HG03045 (cell line): ENCODE measurements at regions not wholly inside any gene's neighbourhood (a gene's known extent, or its start where the extent isn't known, plus 50 kb on each side); places are given as distances from the start of the nearest gene placed in this dataset.
"Not testable (repeated sequence)": the region's sequence is repeated elsewhere in the genome, so short reads cannot be mapped to it uniquely, and the experiment has no call there.

Experiments
- ATAC-seq: cut with Tn5 transposase; IDR thresholded peaks from one replicate; pipeline ENCODE4 v1.9.1; 2021; ENCODE audit warnings: mild to moderate bottlenecking, moderate library complexity; ENCODE audit not compliant: unreplicated experiment

DNA sequence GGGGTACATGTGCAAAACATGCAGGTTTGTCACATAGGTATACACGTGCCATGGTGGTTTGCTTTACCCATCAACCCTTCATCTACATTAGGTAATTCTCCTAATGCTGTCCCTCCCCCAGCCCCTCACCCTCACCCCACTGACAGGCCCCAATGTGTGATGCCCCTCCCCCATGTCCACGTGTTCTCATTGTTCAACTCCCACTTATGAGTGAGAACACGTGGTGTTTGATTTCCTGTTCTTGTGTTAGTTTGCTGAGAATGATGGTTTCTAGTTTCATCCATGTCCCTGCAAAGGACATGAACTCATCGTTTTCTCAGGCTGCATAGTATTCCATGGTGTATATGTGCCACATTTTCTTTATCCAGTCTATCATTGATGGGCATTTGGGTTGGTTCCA is 232.9 kb upstream of the RASGRP1 start:
- ATAC-seq, result not testable (repeated sequence)

DNA sequence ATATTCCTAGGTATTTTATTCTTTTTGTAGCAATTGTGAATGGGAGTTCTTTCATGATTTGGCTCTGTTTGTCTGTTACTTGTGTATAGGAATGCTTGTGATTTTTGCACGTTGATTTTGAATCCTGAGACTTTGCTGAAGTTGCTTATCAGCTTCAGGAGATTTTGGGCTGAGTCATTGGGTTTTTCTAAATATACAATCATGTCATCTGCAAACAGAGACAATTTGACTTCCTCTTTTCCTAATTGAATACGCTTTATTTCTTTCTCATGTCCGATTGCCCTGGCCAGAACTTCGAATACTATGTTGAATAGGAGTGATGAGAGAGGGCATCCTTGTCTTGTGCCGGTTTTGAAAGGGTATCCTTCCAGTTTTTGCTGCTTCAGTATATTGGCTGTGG is 234.6 kb upstream of the RASGRP1 start:
- not testable (repeated sequence) for ATAC-seq

DNA sequence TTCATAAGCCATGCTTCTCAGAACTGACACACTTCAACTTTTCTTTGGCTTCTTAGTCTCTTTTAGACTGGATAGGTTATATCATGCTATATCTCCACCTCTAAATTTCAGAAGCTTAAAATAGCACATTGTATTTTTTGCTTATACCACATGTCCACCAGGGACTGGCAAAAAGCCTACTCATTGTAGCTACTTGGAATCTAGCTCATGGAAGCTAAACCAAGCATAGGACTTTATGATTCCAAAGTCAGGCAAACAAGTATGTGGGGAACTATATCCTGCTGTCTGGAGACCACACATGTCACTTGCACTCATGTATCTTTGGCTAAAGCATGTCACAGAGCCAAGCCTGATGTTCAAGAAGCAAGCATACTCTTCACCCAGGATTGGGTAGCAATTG is 245.0 kb upstream of the RASGRP1 start:
- ATAC-seq, result no peak

DNA sequence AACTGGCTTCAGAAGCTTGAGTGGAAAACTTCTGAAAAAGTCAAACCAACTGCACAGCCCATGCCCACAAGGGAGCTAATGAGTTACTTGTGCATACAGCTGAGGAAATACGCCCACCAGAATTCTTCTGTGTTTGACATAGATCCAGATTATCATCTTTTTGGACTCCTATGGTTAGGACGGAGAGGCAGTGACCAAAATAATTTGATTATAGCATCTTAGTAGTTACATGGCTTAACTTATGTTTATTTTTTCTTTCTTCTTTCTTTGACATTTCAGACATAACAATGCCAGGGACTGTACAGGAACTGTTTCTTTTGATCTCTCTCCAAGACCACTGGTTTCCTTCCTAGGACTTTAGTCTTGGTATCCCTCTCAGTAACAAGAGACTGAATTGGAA is 246.1 kb upstream of the RASGRP1 start:
- no peak for ATAC-seq

DNA sequence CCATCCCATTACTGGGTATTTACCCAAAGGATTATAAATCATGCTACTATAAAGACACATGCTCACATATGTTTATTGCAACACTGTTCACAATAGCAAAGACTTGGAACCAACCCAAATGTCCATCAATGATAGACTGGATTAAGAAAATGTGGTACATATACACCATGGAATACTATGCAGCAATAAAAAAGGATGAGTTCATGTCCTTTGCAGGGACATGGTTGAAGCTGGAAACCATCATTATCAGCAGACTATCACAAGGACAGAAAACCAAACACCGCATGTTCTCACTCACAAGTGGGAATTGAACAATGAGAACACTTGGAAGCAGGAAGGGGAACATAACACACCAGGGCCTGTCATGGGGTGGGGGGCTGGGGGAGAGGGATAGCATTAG is 249.6 kb upstream of the RASGRP1 start:
- not testable (repeated sequence) for ATAC-seq

DNA sequence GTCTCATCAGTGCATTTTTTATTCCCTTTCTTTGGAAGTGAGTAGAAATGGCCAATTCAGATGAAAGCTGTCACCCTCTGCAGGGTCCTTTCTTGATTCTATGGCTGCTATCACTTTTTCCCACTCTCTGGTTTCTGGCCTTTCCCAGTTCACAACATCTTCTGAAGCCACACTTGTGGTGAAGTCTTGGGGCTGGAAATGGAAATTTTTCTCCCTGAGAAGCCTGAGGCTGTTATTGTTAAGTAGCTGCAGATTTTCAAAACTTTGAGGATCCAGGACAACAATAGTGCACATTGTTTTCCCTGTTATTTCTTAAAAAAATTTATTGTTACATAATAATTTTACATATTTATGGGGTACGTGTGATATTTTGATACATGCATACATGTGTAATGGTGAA is 250.3 kb upstream of the RASGRP1 start:
- no peak for ATAC-seq

DNA sequence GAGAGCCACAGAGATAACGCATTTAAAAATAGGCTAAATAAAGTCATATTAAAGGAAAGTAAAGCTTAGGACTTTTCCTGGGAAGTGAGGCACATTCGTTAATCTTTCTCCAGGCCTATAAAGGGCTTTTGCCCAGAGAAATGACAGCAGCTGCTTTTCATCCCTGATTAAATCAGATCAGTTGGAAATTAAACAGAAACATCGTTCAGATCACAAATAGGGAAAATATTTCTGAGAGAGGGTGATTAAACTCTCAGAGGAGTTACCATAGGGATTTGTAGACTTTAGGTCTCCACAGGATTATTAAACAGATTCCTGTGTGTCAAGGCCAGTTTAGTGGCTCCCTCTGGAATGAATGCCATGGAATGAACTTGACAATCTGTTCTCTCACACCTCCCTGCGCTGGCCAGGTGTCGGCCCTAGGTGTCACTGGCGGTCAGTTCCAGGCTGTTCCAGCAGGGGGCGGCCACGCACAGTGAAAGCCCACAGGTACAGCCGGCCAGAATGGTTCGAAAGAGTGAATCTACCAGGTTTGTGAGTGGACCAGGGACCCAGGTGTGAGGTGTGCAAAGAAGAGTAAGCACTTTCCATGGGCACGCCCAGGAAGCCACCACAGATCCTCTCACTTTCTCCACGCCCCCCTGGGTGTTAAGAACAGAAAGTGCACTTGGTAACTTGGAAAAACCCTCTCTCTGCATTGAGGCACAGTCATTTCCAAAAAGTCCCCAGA is 253.0 kb upstream of the RASGRP1 start:
- peak; percentile 88 for ATAC-seq

DNA sequence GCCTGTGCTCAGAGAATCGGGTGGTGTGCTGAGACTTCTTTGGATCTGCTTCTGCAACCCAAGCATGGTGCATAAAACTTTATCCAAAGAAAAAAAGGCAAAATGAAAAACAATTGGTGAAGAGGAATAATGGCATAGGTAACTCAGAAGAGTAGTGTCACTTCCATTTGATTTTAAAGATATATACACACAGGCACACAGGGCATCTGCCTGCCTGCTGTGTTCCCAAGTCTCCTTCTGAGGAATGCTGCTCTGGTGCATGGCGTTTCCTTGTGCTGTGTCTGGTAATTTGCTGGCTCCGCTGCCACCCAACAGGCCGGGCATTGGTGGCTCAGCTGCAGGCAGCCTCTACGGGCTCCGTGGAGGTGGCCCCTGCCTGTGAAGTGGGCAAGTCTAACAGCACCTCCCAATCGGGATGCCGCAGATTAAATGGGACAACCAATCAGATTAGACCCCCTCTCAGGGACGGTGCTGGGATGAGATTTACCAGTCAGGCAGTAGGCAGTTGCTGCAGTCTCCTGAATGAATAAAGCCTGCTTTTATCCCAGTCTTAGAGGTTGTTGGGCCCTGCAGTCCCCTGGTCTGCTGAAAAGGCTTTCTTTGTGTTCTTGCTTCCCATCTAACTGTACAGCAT is 253.7 kb upstream of the RASGRP1 start:
- ATAC-seq, result no peak

DNA sequence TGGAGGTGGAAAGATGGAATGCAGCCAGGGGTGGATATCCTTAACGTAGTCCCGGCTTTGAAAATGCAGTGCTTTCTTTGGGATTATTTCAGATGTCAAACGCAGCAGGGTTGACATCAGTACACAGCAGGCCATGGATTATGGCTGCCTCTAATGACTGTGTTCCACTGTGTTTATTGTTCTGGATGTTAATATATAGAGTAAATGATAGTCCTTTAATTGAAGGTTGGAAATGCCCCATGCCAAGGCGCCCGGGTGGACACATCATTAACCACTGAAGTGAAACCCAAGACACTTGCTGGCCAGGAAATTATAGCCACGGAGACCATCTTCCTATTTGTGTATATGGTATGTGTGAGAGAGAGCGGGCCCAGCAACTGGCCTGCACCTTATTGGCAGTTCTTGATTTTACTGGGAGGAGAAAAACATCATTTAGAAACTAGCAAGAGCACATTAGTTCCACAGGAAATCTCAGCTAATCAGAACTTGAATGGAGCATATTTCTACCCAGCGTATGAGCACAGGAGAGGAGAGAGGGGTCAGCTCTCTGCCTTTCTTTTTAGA is 254.9 kb upstream of the RASGRP1 start:
- no peak for ATAC-seq

DNA sequence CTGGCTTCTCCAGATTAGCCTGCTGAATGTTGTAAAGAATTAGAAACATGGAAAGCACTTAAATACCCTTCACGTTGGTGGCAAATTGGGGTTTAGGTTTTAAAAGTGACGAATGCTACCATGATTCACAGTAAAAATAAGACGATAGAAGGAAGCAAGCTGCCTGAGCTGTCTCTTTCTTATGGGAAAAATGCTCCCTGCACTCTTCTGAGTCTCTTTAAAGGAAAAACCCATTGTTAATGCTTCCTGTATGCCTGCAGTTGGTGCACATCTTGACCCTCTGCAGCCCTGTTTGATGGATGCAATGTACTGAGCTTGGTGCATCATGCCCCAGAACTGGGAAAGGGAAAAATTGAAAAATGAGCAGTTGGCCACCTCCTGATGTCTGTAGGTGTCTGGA is 258.6 kb upstream of the RASGRP1 start:
- ATAC-seq, result no peak

DNA sequence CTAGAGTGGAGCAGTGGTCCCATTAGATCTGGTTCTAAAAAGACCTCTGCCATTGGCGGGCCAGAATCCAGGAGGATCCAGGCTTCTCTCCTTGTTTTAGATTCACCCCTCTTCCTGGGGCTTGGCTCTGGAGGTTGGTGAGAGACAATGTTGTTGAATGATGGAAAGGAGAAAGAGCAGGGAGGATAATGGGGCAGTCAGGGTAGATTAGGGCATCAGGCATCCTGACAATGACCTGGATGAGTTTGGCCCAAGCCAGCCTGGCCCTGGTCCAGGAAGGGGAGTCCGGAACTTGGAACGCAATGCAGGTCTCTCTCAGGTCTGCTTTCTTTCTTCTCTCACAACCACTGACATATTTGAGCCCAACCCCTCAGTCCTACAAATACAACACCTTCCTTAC is 260.1 kb upstream of the RASGRP1 start:
- no peak for ATAC-seq

DNA sequence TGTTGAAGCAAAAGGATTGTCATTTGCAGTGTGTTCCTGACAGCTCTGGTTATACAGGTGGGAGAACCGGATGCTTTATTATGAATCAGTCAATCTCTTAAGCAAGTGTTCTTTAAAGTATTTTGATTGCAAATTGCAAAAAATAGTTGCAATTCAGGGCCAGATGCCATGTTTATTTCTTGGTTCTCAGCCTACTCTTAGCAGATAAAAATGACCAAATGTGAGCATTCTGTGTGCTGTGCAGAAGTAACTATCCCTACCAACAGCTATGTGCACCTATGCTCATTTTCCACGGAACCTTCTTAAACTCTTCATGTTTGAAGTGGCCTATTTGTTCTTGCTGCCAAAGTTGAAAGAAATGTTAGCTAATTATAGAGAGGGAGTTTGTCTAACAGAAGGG is 262.3 kb upstream of the RASGRP1 start:
- ATAC-seq, result no peak

DNA sequence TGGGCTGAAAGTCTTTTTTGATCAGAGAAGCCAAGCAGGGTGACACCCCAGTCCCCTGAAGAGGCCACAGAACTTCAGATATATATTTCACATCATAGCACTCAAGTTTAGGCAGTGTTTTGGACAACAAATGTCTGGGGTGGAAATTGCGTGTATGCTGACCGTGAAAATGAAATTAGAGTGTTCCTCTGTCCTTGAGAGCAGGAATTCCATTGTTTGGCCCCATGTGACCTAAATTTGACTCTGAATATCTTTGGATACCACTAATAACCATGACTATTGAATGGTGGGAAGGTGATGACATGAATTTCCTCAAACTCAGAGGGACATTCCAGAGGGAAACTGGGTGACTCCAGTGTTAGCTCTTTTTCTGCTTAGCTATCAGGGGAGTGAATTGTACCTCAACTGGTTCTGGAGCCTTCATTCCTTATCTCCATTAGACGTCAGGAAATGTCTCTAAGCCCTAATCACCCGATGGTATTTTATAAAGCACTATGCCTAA is 263.5 kb upstream of the RASGRP1 start:
- ATAC-seq, result no peak

DNA sequence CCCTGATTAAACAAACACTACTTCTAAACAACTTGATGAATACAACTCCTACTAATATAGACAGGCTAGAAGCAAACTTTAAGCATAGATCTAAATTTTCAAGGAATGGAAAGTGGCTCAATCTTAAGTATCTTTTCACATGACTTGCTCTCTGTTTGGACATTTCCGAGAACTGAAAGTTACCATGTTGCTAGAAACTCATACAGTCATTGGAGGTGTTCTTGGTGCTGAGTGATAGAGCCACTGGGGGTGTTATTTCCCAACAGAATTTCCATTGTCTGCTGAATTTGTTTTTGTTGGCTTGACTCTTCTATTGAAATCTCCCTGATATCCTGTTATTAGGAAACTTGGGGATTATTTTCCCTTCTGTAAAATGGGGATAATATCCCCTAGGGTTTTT is 264.5 kb upstream of the RASGRP1 start:
- ATAC-seq, result no peak

DNA sequence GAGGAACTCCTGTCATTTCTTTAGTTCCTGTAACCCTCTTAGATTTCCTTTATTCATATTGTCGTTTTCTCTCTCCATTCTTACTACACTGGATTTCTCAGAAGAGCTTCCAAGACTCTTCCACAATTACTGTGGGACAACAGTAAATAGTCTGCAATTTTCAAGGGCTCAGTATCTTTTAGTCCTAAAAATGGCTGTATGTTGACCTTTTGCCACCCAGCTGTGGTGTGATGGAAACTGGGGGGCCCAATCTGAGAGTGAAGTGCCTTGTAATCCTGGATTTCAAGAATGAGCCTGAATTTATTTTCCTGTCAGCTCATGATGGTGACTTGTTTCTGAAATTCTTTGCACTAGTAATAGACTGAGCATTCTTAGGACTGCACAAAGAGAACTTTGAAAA is 277.6 kb upstream of the RASGRP1 start:
- no peak for ATAC-seq

DNA sequence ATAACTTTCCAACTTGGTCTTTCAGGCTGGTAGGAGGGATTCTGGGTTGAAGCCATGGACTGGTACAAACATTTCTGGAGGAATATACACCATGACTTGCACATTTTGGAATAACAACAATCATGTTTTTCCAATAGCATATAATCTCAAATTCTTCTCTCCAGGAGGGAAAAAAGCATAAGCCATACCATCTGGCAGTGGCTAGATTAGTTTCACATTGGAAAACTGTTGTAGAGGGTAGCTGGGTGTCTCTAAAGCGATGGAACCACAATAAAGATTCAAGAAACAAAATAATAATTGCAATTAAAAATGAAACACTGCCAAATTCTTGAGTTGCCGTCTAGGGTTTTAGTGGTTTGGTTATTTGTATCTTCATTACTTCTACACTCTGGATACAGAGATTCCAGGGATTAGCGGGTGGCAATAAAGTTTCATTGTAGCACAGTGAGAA is 278.5 kb upstream of the RASGRP1 start:
- ATAC-seq, result no peak

DNA sequence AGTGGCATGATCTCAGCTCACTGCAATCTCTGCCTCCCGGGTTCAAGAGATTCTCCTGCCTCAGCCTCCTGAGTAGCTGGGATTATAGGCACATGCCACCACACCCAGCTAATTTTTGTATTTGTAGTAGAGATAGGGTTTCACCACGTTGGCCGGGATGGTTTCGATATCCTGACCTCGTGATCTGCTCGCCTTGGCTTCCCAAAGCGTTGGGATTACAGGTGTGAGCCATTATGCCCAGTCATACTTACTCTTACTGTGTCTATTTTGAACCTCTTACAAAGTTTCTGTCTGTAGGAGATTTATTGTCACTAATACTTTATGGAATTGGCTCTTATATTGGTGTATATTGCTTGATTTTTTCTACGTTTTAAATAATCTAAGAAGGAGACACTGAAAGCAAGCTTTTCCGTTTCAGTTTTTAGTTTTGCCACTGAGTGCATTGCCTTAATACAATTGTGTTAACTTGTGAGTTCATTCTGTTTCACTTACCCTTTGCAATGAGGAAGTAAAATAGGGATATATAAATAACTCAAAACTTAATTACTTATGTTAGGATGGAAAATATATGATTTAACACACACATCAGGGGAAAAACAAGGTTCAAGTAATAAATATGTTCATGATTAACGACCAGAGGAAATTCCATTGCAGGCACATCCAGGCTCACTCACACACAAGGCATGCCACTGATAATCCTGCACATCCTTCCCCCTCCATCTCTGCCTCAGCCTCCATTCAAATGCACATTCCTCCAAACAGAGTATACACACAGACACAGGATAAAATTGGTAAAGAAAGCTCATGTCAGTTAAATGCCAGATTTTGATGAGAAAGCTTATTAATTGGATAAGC is 279.3 kb upstream of the RASGRP1 start:
- ATAC-seq, result no peak

DNA sequence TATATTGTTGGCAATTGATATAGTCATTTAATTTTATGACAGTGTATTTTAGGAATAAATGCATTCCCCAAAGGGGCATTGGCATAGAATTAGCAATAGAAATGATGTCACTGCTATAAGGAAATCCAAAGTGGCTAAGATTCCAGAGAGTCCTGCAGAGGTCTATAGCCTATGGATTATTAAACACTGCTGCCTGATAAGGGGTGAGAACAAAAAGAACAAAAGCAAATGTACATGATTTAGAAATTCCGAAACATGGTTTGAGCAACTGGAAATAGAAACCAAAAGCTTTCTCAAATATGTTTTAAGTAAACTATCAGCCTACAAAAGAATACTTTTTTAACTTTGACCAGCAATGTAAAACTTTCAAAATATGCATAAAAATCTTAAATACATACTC is 280.1 kb upstream of the RASGRP1 start:
- ATAC-seq, result no peak

DNA sequence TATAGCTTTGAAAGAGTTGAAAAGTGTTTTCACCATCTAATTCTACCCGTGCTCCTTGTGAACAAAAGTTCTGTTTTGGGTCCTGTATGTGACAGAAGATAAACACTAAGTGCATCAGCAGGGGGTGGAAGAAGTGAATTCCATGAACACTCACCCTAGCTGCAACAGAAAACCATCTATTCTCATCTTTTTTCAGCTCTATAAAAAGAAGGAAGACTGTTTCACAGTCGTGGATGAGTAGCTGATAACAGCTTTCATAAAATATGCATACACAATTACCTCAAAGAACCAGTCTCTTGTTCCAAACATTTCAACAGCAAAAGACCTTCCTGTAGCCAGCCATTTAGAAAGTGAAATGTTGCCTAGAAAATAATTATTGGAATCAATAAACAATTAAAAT is 281.7 kb upstream of the RASGRP1 start:
- ATAC-seq, result no peak

DNA sequence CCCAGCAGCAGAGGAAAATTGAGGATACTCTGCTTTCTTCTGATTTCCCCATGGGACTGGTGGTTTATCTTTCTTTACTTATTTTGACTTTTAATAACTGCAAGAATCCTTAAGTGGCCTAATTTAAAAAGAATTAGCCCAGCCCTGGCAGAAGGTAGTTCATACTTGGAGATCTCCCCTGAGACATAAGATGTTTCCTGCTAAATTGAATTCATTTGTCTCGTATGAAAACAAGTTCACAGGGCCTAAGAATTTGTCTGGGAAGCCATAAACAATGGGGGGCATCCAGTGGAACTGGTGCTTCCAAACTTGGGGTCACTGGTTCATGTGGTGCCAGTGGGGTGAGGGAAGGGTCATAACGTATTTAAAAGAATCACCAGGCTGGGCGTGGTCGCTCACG is 283.1 kb upstream of the RASGRP1 start:
- no peak for ATAC-seq

DNA sequence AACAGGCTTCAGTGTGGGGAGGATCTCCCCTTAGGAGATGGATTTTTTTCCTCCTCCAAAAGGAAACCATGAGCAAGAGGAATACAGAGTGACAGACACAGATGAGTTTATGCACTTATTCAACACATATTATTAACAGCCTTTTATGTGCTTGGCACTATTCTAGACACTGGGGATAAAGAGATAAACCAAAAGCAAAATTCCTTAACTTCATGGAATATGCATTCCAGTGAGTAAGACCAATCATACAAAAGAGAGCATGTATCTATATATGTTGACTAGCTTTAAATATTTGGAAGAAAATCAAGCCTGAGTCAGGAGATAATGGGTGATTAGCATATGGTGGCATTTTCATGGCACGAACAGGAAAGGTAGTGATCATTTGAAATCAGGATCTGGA is 284.4 kb upstream of the RASGRP1 start:
- no peak for ATAC-seq
